ENCODE measurements at regions not wholly inside any gene's neighbourhood (a gene's known extent, or its start where the extent isn't known, plus 50 kb on each side); places are given as distances from the start of the nearest gene placed in this dataset.

DNA sequence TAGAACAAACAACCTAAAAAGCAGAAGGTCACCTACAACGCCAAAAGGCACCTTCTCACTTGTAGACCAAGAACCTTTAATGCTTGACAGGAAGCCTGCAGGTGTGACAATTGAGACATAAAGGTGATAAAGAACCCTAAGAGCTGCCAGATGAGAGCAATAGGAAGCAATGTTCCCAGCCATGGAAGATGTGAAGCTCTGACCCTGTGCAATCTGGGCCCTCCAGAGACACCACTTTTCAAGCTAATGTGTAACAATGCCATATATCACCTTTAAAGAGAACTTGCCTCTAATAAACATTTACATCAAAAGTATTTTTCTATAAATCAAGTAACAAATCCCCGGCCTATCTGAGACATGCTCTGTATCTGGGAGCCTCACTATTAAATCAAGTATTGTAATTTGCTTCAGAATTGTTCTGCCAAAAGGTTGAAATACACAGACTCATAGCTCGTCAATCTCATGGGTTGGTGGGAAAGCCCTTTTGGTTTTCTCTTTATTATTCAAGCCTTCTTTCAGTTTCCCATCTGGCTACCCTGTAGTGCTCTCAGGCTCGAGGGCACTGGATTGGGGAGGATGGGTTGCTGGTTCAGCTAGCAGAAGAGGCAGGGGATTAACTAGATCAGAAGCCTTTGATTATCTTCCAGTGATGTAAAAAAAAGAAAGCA is 368.9 kb downstream of the BUD13 start:
- no peak for FAIRE-seq
- no peak overlapping the region for H3K9ac ChIP-seq (ENCODE audit: insufficient read depth, low read depth, low read length)
- H3K36me3 ChIP-seq (replicated peaks in 1 of 2; ENCODE audit: control insufficient read depth in 1 of 2, insufficient read depth in 2 of 2, low read length in 2 of 2) = no peaks in the 10 kb centered on the region
- BruUV-seq (replicated peaks) = no TSS peak
- TF ChIP-seq BCL6 (CRISPR knock-in tag; IDR thresholded peaks at IDR 0.05) (0 out of 2 replicates have a peak, but pooled peaks have one; percentile 27), CEBPB (IDR thresholded peaks at IDR 0.05; ENCODE audit: borderline replicate concordance, low read depth, low read length) (no peak)
- H3K9me3 ChIP-seq (ENCODE audit: low read length) = no peaks in the 10 kb centered on the region
- H3K27me3 ChIP-seq (ENCODE audit: control insufficient read depth in 1 of 2, insufficient read depth in 2 of 2, low read length in 2 of 2) = no peaks in the 10 kb centered on the region
- H4K20me1 ChIP-seq (ENCODE audit: insufficient read depth, low read length) = no peaks in the 10 kb centered on the region
- 77% methylated on average over 4 of the region's 4 CpGs for WGBS (ENCODE audit: low lambda C conversion rate)
- H2AFZ ChIP-seq (ENCODE audit: low read length) = no peak overlapping the region
- no peak overlapping the region for H3K27ac ChIP-seq (ENCODE audit: extremely low read length, insufficient read depth, low read length)
- peaks cover 29% of the 10 kb centered on the region for H3K4me1 ChIP-seq (ENCODE audit: insufficient read depth, low read length)
- intact Hi-C loops (cut with micrococcal nuclease; ENCODE audit: unreplicated experiment) = no loop called here
- POLR2A ChIA-PET = no interaction called here
- no peaks in the 10 kb centered on the region for H3K79me2 ChIP-seq (ENCODE audit: insufficient read depth, low read length)
- no peak for DNase-seq (ENCODE audit: low spot score)
- no peak overlapping the region for H3K4me2 ChIP-seq (ENCODE audit: low read depth, low read length)
- ATAC-seq = no peak
- in situ Hi-C loops (cut with HindIII; ENCODE audit: extremely low pct_ligation_motif_present, low pct_unique_long_range_greater_than_20kb) = no loop called here
- H3K4me3 ChIP-seq (replicated peaks in 1 of 3; ENCODE audit: insufficient read depth in 1 of 3, low read depth in 2 of 3, low read length in 3 of 3) = no peak overlapping the region
- CTCF ChIA-PET (ENCODE audit: low intra/inter-chr PET ratio, low total read pairs) = no interaction called here

- H3K4me3 ChIP-seq (replicated peaks in 1 of 3; ENCODE audit: insufficient read depth in 1 of 3, low read depth in 2 of 3, low read length in 3 of 3) = no peak overlapping the region; a peak in 1 of 6 replicates
- H3K27me3 ChIP-seq (ENCODE audit: control insufficient read depth in 1 of 2, insufficient read depth in 2 of 2, low read length in 2 of 2) = no peaks in the 10 kb centered on the region
- POLR2A ChIA-PET = interaction anchor here (1.5 to 1.6 kb wide), 2 partner anchors 12 to 28 kb away, joined by 4 to 5 read pairs; no protein-coding TSS in a partner anchor
- intact Hi-C loops (cut with micrococcal nuclease; ENCODE audit: unreplicated experiment) = no loop called here
- WGBS (ENCODE audit: low lambda C conversion rate) = 41% methylated on average over 3 of the region's 5 CpGs
- no peak overlapping the region for H3K9ac ChIP-seq (ENCODE audit: insufficient read depth, low read depth, low read length)
- no peaks in the 10 kb centered on the region for H3K9me3 ChIP-seq (ENCODE audit: low read length)
- FAIRE-seq (no peak), DNase-seq (ENCODE audit: low spot score) (peak; percentile 35), ATAC-seq (peak; percentile 86)
- in situ Hi-C loops (cut with HindIII; ENCODE audit: extremely low pct_ligation_motif_present, low pct_unique_long_range_greater_than_20kb) = no loop called here
- H3K4me1 ChIP-seq (ENCODE audit: insufficient read depth, low read length) = peaks cover 46% of the 10 kb centered on the region
- no peaks in the 10 kb centered on the region for H4K20me1 ChIP-seq (ENCODE audit: insufficient read depth, low read length)
- no peaks in the 10 kb centered on the region for H3K79me2 ChIP-seq (ENCODE audit: insufficient read depth, low read length)
- H3K36me3 ChIP-seq (replicated peaks in 1 of 2; ENCODE audit: control insufficient read depth in 1 of 2, insufficient read depth in 2 of 2, low read length in 2 of 2) = no peaks in the 10 kb centered on the region
- BruUV-seq (replicated peaks) = no TSS peak
- H2AFZ ChIP-seq (ENCODE audit: low read length) = no peak overlapping the region
- H3K4me2 ChIP-seq (ENCODE audit: low read depth, low read length) = peak overlapping the region; percentile 44
- CTCF ChIA-PET (ENCODE audit: low intra/inter-chr PET ratio, low total read pairs) = no interaction called here
- H3K27ac ChIP-seq (ENCODE audit: extremely low read length, insufficient read depth, low read length) = no peak overlapping the region
- TF ChIP-seq ARID5B (CRISPR knock-in tag; IDR thresholded peaks at IDR 0.05) (peak; percentile 55; the same call in 1 of the 2 replicates), HDAC1 (CRISPR knock-in tag; IDR thresholded peaks at IDR 0.05) (peak; percentile 32; the same call in 1 of the 2 replicates), CEBPG (CRISPR knock-in tag; IDR thresholded peaks at IDR 0.05) (peak; percentile 58)
- TF ChIP-seq, protein P1, sequence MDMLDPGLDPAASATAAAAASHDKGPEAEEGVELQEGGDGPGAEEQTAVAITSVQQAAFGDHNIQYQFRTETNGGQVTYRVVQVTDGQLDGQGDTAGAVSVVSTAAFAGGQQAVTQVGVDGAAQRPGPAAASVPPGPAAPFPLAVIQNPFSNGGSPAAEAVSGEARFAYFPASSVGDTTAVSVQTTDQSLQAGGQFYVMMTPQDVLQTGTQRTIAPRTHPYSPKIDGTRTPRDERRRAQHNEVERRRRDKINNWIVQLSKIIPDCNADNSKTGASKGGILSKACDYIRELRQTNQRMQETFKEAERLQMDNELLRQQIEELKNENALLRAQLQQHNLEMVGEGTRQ (IDR thresholded peaks at IDR 0.05; ENCODE audit: low read depth, low read length) = no peak
- TF ChIP-seq, protein P1 (CRISPR knock-in tag; IDR thresholded peaks at IDR 0.05; ENCODE audit: borderline replicate concordance) = no peak
- TF ChIP-seq, protein P2, sequence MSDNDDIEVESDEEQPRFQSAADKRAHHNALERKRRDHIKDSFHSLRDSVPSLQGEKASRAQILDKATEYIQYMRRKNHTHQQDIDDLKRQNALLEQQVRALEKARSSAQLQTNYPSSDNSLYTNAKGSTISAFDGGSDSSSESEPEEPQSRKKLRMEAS (IDR thresholded peaks at IDR 0.05) = peak; percentile 43; the same call in 1 of the 2 replicates
- TF ChIP-seq, protein P3, sequence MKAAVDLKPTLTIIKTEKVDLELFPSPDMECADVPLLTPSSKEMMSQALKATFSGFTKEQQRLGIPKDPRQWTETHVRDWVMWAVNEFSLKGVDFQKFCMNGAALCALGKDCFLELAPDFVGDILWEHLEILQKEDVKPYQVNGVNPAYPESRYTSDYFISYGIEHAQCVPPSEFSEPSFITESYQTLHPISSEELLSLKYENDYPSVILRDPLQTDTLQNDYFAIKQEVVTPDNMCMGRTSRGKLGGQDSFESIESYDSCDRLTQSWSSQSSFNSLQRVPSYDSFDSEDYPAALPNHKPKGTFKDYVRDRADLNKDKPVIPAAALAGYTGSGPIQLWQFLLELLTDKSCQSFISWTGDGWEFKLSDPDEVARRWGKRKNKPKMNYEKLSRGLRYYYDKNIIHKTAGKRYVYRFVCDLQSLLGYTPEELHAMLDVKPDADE (CRISPR knock-in tag; IDR thresholded peaks at IDR 0.05) = no peak
Observed at GRCh38 chr11:116400081-116400480, 372.7 kb downstream of the BUD13 start.

Data from HepG2 (cell line).